Heart right ventricle (tissue), 16 donors: ENCODE measurements at regions not wholly inside any gene's neighbourhood (a gene's known extent, or its start where the extent isn't known, plus 50 kb on each side); places are given as distances from the start of the nearest gene placed in this dataset.
"Not testable (repeated sequence)": the region's sequence is repeated elsewhere in the genome, so short reads cannot be mapped to it uniquely, and the experiment has no call there.

Experiments used
- ATAC-seq, 8 donors: fragments of 200-7000 bp; cut with Tn5 transposase; one replicate each; pipeline ENCODE4 v1.9.1; 2020; ENCODE audit warnings: mild to moderate bottlenecking in 8 of 8, moderate library complexity in 8 of 8, moderate number of reproducible peaks in 1 of 8
- DNase-seq, 2 donors: peaks; one replicate each; pipeline ENCODE4 v3.0.0-alpha.2; 2020
- H3K27ac ChIP-seq, 10 donors: fragments of 200-600 bp; sonication (generic) in 2 of 10; one replicate each; pipeline versions ENCODE4 v1.5.0 to v1.8.0; 2020 to 2022; ENCODE audit warnings: mild to moderate bottlenecking in 3 of 10
- H3K27me3 ChIP-seq, 7 donors: fragments of 200-600 bp; one replicate each; pipeline ENCODE4 v1.8.0; 2021 to 2022; ENCODE audit warnings: mild to moderate bottlenecking in 2 of 7
- H3K36me3 ChIP-seq, 9 donors: fragments of 200-600 bp; sonication (generic) in 1 of 9; one replicate each; pipeline versions ENCODE4 v1.5.0 to v1.8.0; 2020 to 2022; ENCODE audit warnings: mild to moderate bottlenecking in 2 of 9
- H3K4me1 ChIP-seq, 9 donors: fragments of 200-600 bp; sonication (generic) in 1 of 9; one replicate each; pipeline versions ENCODE4 v1.5.0 to v1.8.0; 2020 to 2022; ENCODE audit warnings: mild to moderate bottlenecking in 4 of 9
- H3K4me3 ChIP-seq, 10 donors: fragments of 200-600 bp; sonication (generic) in 2 of 10; one replicate each; pipeline versions ENCODE4 v1.5.0 to v1.8.0; 2020 to 2022; ENCODE audit warnings: mild to moderate bottlenecking in 7 of 10, moderate library complexity in 2 of 10
- H3K9me3 ChIP-seq, 11 donors: fragments of 200-600 bp in 10 of 11; sonication (generic) in 2 of 11; one replicate each; pipeline versions ENCODE4 v1.5.0 to v1.8.0; 2013 to 2022; ENCODE audit warnings: mild to moderate bottlenecking in 2 of 11, control low read depth in 1 of 11, moderate library complexity in 1 of 11
- CTCF ChIP-seq, 9 donors: fragments of 200-600 bp; sonication (generic) in 2 of 9; IDR thresholded peaks; one replicate each; pipeline versions ENCODE4 v1.5.0 to v1.8.0; 2021 to 2022; ENCODE audit warnings: antibody characterized with exemption in 9 of 9, mild to moderate bottlenecking in 5 of 9, moderate library complexity in 1 of 9
- WGBS, 2 donors: extraction: QIAGEN DNeasy Blood & Tissue Kit; methylation state at CpG; one replicate each; pipeline ENCODE4 v1.1.7; 2013; ENCODE audit warnings: inconsistent platforms in 1 of 2; 5-methylcytosine and 5-hydroxymethylcytosine counted together
- intact Hi-C, 10 donors: fragments of 100-400 bp; cut with DNase I; formaldehyde crosslinking; loops; one replicate each; pipeline versions ENCODE4 v1.11.1 to v1.14.2; 2022
- donor health status: Arrhythmogenic right ventricular cardiomyopathy.
- donor health status: ischemic (EF 13 %, LVEDD 7.1; RV severe dilation, severe dysfunction).
- donor health status: healthy with polysubstance abuse.
- donor health status: DM: no; HTN: yes; CAD: no.
- donor health status: DM: no; HTN: no; CAD: no.
- donor health status: ischemic (EF 25% LVEDD 6.9; RV normal size, moderate dysfunction).
- donor health status: ischemic (EF 25% LVEDD 5.7; RV mildly dilated, moderate dysfunction).
- donor health status: healthy.
- donor health status: DM: yes; HTN: yes; CAD: no.
- donor health status: Ischemic cardiomyopathy.
- donor health status: ischemic (EF 35%, LVEDD 5.7; RV mildly dilated, moderate dysfunction).
- donor health status: nonischemic (EF 11% LVEDD 7.7; RV severe dilation, severe dysfunction).
- donor health status: DM: yes; HTN: yes; CAD: no.
- donor health status: PGD.
- donor health status: ischemic (EF 29% LVEDD 5.4; RV normal size, mild dysfunction).
- donor health status: nonischemic (EF 23%, LVEDD 6.1; RV moderate dilation, normal function).

- intact Hi-C loops: no loop called here
- no peaks in the 10 kb centered on the region for H3K4me1 ChIP-seq
- no peak overlapping the region for H3K4me3 ChIP-seq
- WGBS, 2 donors: 84 to 89% methylated on average over 6 of the region's 6 CpGs
- H3K27me3 ChIP-seq: peaks cover 0 to 9% (median 4%) of the 10 kb centered on the region in 7 donors
- no peak for TF ChIP-seq CTCF (IDR thresholded peaks at IDR 0.05)
- peaks cover 0 to 18% (median 2%) of the 10 kb centered on the region in 11 donors for H3K9me3 ChIP-seq
- DNase-seq (no peak), ATAC-seq (no peak)
- no peaks in the 10 kb centered on the region for H3K36me3 ChIP-seq
- no peak overlapping the region for H3K27ac ChIP-seq
These were observed 81.2 kb upstream of the TRPC7 start for GRCh38 chr5:136446565-136446964.

- not testable (repeated sequence) for DNase-seq
These were observed 78.8 kb upstream of the TRPC7 start for GRCh38 chr5:136444099-136444498.

GRCh38 chr5:136439367-136439766, 74.0 kb upstream of the TRPC7 start:
- H3K27me3 ChIP-seq: peaks cover 0 to 4% (median 0%) of the 10 kb centered on the region in 7 donors
- DNase-seq: no peak
- no peak overlapping the region for H3K27ac ChIP-seq
- H3K9me3 ChIP-seq: peaks cover 0 to 21% (median 4%) of the 10 kb centered on the region in 11 donors
- no peak for ATAC-seq
- intact Hi-C loops: no loop called here
- no peaks in the 10 kb centered on the region for H3K36me3 ChIP-seq
- TF ChIP-seq CTCF (IDR thresholded peaks at IDR 0.05): no peak
- H3K4me3 ChIP-seq: no peak overlapping the region
- H3K4me1 ChIP-seq: no peaks in the 10 kb centered on the region

More at GRCh38 chr5:136444099-136444498, 78.8 kb upstream of the TRPC7 start:
- H3K27ac ChIP-seq, H3K27me3 ChIP-seq, ATAC-seq, intact Hi-C loops, H3K36me3 ChIP-seq, H3K4me1 ChIP-seq, H3K4me3 ChIP-seq: not testable (repeated sequence)
- WGBS, 2 donors: 89 to 90% methylated on average over 12 of the region's 12 CpGs
- peaks cover 0 to 17% (median 4%) of the 10 kb centered on the region in 11 donors for H3K9me3 ChIP-seq

- Histone ChIP-seq H3K9me3 (peaks cover 0 to 6% (median 0%) of the 10 kb centered on the region in 11 donors), H3K36me3 (no peaks in the 10 kb centered on the region), H3K27ac (no peak overlapping the region), H3K27me3 (peaks cover 0 to 6% (median 0%) of the 10 kb centered on the region in 7 donors), H3K4me1 (no peaks in the 10 kb centered on the region), H3K4me3 (no peak overlapping the region)
- DNase-seq (no peak), ATAC-seq (no peak)
- 91 to 92% methylated on average over 6 of the region's 6 CpGs for WGBS, 2 donors
- no peak for TF ChIP-seq CTCF (IDR thresholded peaks at IDR 0.05)
- intact Hi-C loops: no loop called here
These were observed 70.7 kb upstream of the TRPC7 start for GRCh38 chr5:136435946-136436543.

GRCh38 chr5:136434795-136435194, 69.5 kb upstream of the TRPC7 start:
- ATAC-seq (no peak), DNase-seq (no peak)
- TF ChIP-seq CTCF (IDR thresholded peaks at IDR 0.05): no peak
- H3K36me3 ChIP-seq: no peaks in the 10 kb centered on the region
- H3K4me1 ChIP-seq: no peaks in the 10 kb centered on the region
- WGBS, 2 donors: 81 to 84% methylated on average over 3 of the region's 3 CpGs
- H3K27me3 ChIP-seq: peaks cover 0 to 6% (median 0%) of the 10 kb centered on the region in 7 donors
- H3K27ac ChIP-seq: no peak overlapping the region
- H3K4me3 ChIP-seq: no peak overlapping the region
- H3K9me3 ChIP-seq: peaks cover 0 to 4% (median 0%) of the 10 kb centered on the region in 11 donors
- intact Hi-C loops: no loop called here
